Hepatocyte (in vitro differentiated cells): ENCODE measurements at regions not wholly inside any gene's neighbourhood (a gene's known extent, or its start where the extent isn't known, plus 50 kb on each side); places are given as distances from the start of the nearest gene placed in this dataset.

Source experiments
- CTCF ChIP-seq: fragments of 200-600 bp; sonication (generic); IDR thresholded peaks from 2 replicates; pipeline ENCODE4 v1.5.1; 2016; ENCODE audit warnings: antibody characterized with exemption, mild to moderate bottlenecking; ENCODE audit not compliant: poor library complexity
- EZH2 ChIP-seq: fragments of 200-600 bp; sonication (generic); IDR thresholded peaks from 2 replicates; pipeline ENCODE4 v1.6.1; 2016; ENCODE audit warnings: antibody characterized with exemption, mild to moderate bottlenecking, borderline replicate concordance
- EZH2phosphoT487 ChIP-seq: fragments of 200-600 bp; sonication (generic); IDR thresholded peaks from one replicate; pipeline ENCODE4 v1.6.1; 2018; ENCODE audit warnings: antibody characterized with exemption, mild to moderate bottlenecking, low read depth, moderate library complexity; ENCODE audit not compliant: unreplicated experiment, severe bottlenecking

GRCh38 chr11:45343444-45343843 is 57.3 kb upstream of the SYT13 start:
- TF ChIP-seq CTCF: no peak
- no peak for TF ChIP-seq EZH2
- no peak for TF ChIP-seq EZH2phosphoT487
